ENCODE measurements at regions not wholly inside any gene's neighbourhood (a gene's known extent, or its start where the extent isn't known, plus 50 kb on each side); places are given as distances from the start of the nearest gene placed in this dataset.
"Not testable (repeated sequence)": the region's sequence is repeated elsewhere in the genome, so short reads cannot be mapped to it uniquely, and the experiment has no call there.

DNA sequence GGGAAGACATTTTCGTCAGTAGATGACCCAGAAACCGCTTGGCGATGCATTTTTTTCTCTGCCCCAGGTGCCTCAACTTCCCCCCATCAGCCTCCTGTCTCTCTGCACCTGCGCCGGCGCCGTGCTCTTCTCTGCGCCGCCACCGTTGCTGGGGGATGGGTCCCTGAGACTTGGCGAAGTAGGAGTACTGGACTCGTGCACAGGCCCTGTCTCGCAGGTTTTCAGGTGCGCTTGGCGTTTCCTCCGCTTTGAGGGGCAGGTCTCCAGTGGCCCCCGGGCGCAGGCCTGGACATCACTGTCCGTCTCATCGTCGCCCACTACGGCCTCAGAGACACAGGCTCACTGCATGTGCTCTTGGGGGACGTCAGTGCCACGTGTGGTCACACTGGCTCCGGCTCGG lies 532.1 kb downstream of the FOXD4L4 start:
- not testable (repeated sequence) for H3K4me3 ChIP-seq (ENCODE audit: control insufficient read depth, low read depth, low read length); DNase-seq (ENCODE audit: low read depth)

- peak overlapping the region; percentile 29 for H3K4me3 ChIP-seq (ENCODE audit: control insufficient read depth, low read depth, low read length)
- DNase-seq (ENCODE audit: low read depth), result not testable (repeated sequence)
Measured at GRCh38 chr9:66269783-66270182, 532.8 kb downstream of the FOXD4L4 start.

DNA sequence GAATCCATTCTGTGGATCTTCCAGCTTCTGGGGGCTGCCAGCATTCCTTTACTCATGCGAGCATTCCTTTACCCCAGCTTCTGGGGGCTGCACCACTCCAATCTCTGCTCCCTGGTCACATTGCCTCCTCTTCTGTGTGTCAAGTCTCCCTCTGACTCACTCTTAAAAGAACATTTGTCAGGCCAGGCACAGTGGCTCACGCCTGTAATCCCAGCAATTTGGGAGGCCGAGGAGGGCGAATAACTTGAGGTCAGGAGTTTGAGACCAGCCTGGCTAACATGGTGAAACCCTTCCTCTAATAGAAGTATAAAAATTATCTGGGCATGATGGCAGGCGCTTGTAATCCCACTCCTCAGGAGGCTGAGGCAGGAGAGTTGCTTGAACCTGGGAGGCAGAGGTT lies 541.9 kb downstream of the FOXD4L4 start:
- H3K4me3 ChIP-seq (ENCODE audit: control insufficient read depth, low read depth, low read length); DNase-seq (ENCODE audit: low read depth): not testable (repeated sequence)
